GM12878 (cell line): ENCODE measurements at regions not wholly inside any gene's neighbourhood (a gene's known extent, or its start where the extent isn't known, plus 50 kb on each side); places are given as distances from the start of the nearest gene placed in this dataset.

Experiments
- ATAC-seq: fragments of 200-7000 bp; cut with Tn5 transposase; 3 replicates; pipeline ENCODE4 v1.9.1; 2020; ENCODE audit warnings: mild to moderate bottlenecking, moderate library complexity
- BruUV-seq: library from RNA; stranded (reverse); fragments of 400-500 nt; replicated peaks from 2 replicates; lab custom pipeline; 2021; lab: Mats Ljungman, UMichigan
- CTCF ChIA-PET: fragments of 300-600 bp; sonication (Branson Sonifier 250); formaldehyde crosslinking; extraction: SDS; loops from one replicate; lab custom pipeline; 2021; ENCODE audit warnings: inconsistent platforms; lab: Yijun Ruan, JAX
- POLR2A ChIA-PET: fragments of 350-600 bp; formaldehyde crosslinking; extraction: SDS; loops from one replicate; lab custom pipeline; 2021; ENCODE audit warnings: inconsistent platforms; lab: Charles Lee
- RAD21 ChIA-PET: fragments of 300-600 bp; sonication (Branson Sonifier 250); formaldehyde crosslinking; loops from one replicate; lab custom pipeline; 2023; ENCODE audit warnings: antibody characterized with exemption; ENCODE audit not compliant: unreplicated experiment; lab: Charles Lee
- SMC1A ChIA-PET: fragments of 300-600 bp; sonication (Branson Sonifier 250); formaldehyde crosslinking; loops from one replicate; lab custom pipeline; 2023; ENCODE audit not compliant: unreplicated experiment, uncharacterized antibody; lab: Charles Lee
- DNase-seq: peaks from one replicate; pipeline ENCODE4 v3.0.0-alpha.2; 2011; ENCODE audit warnings: low read depth, low spot score
- FAIRE-seq: peaks from 3 replicates; lab custom pipeline; 2011; peaks lifted over from hg19 to GRCh38; lab: Jason Lieb, UNC
- H2AFZ ChIP-seq: 2 replicates; pipeline ENCODE4 v1.6.0; 2011; ENCODE audit warnings: low read depth, low read length, control low read depth; ENCODE audit not compliant: control insufficient read depth
- H3K27ac ChIP-seq: 2 replicates; pipeline ENCODE4 v1.5.1; 2011; ENCODE audit warnings: control low read depth; ENCODE audit not compliant: control insufficient read depth, insufficient read depth
- H3K27me3 ChIP-seq, 2 experiments: replicated peaks in 1 of 2; 2 replicates each; pipeline versions ENCODE4 v1.6.0 to v1.6.1; 2011; ENCODE audit warnings: low read length in 1 of 2; ENCODE audit not compliant: control insufficient read depth in 2 of 2, insufficient read depth in 2 of 2
- H3K36me3 ChIP-seq, 2 experiments: 2 replicates each; pipeline ENCODE4 v1.5.1; 2011; ENCODE audit warnings: low read length in 1 of 2; ENCODE audit not compliant: control insufficient read depth in 2 of 2, insufficient read depth in 2 of 2
- H3K4me1 ChIP-seq: 2 replicates; pipeline ENCODE4 v1.6.1; 2011; ENCODE audit warnings: mild to moderate bottlenecking, low read length, moderate library complexity, mixed read lengths; ENCODE audit not compliant: control insufficient read depth, insufficient read depth
- H3K4me2 ChIP-seq: 2 replicates; pipeline ENCODE4 v1.6.0; 2011; ENCODE audit warnings: control low read depth; ENCODE audit not compliant: control insufficient read depth, insufficient read depth
- H3K4me3 ChIP-seq: fragments of 200-600 bp; sonication (generic); 2 replicates; pipeline ENCODE4 v1.5.1; 2016
- H3K79me2 ChIP-seq: 2 replicates; pipeline ENCODE4 v1.6.0; 2011; ENCODE audit warnings: low read length; ENCODE audit not compliant: control insufficient read depth, insufficient read depth
- H3K9ac ChIP-seq: 2 replicates; pipeline ENCODE4 v1.8.0; 2011; ENCODE audit warnings: low read length, control low read depth, mixed read lengths; ENCODE audit not compliant: control insufficient read depth, insufficient read depth
- H3K9me3 ChIP-seq: replicated peaks from 3 replicates; pipeline ENCODE4 v1.5.1; 2011; ENCODE audit warnings: mild to moderate bottlenecking, low read length; ENCODE audit not compliant: control insufficient read depth, insufficient read depth
- H4K20me1 ChIP-seq: 2 replicates; pipeline ENCODE4 v1.6.0; 2011; ENCODE audit not compliant: control insufficient read depth, insufficient read depth
- BACH1 ChIP-seq: fragments of 450-650 bp; IDR thresholded peaks from 2 replicates; pipeline ENCODE4 v1.6.1; 2017; ENCODE audit warnings: mild to moderate bottlenecking, borderline replicate concordance
- CEBPZ ChIP-seq: fragments of 150-350 bp; IDR thresholded peaks from 2 replicates; pipeline ENCODE4 v1.6.1; 2016; ENCODE audit warnings: low read depth, low read length
- CUX1 ChIP-seq: IDR thresholded peaks from 2 replicates; pipeline ENCODE4 v1.6.1; 2012; ENCODE audit warnings: improper control_type of control experiment, low read depth, low read length; ENCODE audit not compliant: insufficient replicate concordance
- ETV6 ChIP-seq, 2 experiments: fragments of 450-650 bp in 1 of 2; IDR thresholded peaks in 1 of 2; conservative IDR thresholded peaks in 1 of 2; 2 replicates each; pipeline ENCODE4 v1.6.1; 2014; ENCODE audit warnings: antibody characterized with exemption in 1 of 2, borderline replicate concordance in 1 of 2, low read depth in 1 of 2, mild to moderate bottlenecking in 1 of 2, moderate library complexity in 1 of 2
- HDAC6 ChIP-seq: fragments of 200-600 bp; sonication (generic); IDR thresholded peaks from one replicate; pipeline ENCODE4 v1.8.0; 2017; ENCODE audit warnings: antibody characterized with exemption; ENCODE audit not compliant: unreplicated experiment
- IRF4 ChIP-seq: IDR thresholded peaks from 2 replicates; pipeline ENCODE4 v1.6.1; 2011; ENCODE audit warnings: low read depth, low read length
- KAT2A ChIP-seq: conservative IDR thresholded peaks from 2 replicates; pipeline ENCODE4 v1.6.1; 2011; ENCODE audit warnings: low read depth, low read length; ENCODE audit not compliant: control insufficient read depth
- MXI1 ChIP-seq: fragments of 150-350 bp; IDR thresholded peaks from 2 replicates; pipeline ENCODE4 v1.6.1; 2011; ENCODE audit warnings: low read depth, mild to moderate bottlenecking, inconsistent platforms, low read length, improper control_type of control experiment
- NR2C2 ChIP-seq: IDR thresholded peaks from 2 replicates; pipeline ENCODE4 v1.6.1; 2011; ENCODE audit warnings: borderline replicate concordance, low read depth; ENCODE audit not compliant: control insufficient read depth, insufficient read length
- RB1 ChIP-seq: fragments of 450-650 bp; formaldehyde crosslinking; IDR thresholded peaks from 2 replicates; pipeline ENCODE4 v1.6.1; 2017; ENCODE audit warnings: mild to moderate bottlenecking, borderline replicate concordance
- RELB ChIP-seq: fragments of 450-650 bp; IDR thresholded peaks from 2 replicates; pipeline ENCODE4 v1.6.1; 2017; ENCODE audit warnings: low read depth, mild to moderate bottlenecking, moderate library complexity
- ZNF207 ChIP-seq: fragments of 450-650 bp; IDR thresholded peaks from 2 replicates; pipeline ENCODE4 v1.6.1; 2014; ENCODE audit warnings: antibody characterized with exemption, mild to moderate bottlenecking, borderline replicate concordance
- whole genome bisulfite sequencing: methylation state at CpG from one replicate; pipeline ENCODE4 v1.1.6; 2016; ENCODE audit warnings: low lambda C conversion rate; ENCODE audit not compliant: insufficient replicate concordance, insufficient coverage; ENCODE audit errors: missing lambda C conversion rate; 5-methylcytosine and 5-hydroxymethylcytosine counted together
- in situ Hi-C: fragments of 300-500 bp; cut with MboI; formaldehyde crosslinking; loops from 9 replicates; pipeline ENCODE4 v1.14.3; 2018; ENCODE audit warnings: mixed read lengths
- intact Hi-C: fragments of 100-400 bp; cut with micrococcal nuclease; formaldehyde crosslinking; loops from one replicate; pipeline ENCODE4 v1.14.2; 2022; ENCODE audit not compliant: unreplicated experiment

- WGBS, result 25% methylated on average over 4 of the region's 6 CpGs
- Histone ChIP-seq H3K79me2 (no peaks in the 10 kb centered on the region), H3K4me1 (no peaks in the 10 kb centered on the region), H3K27ac (no peak overlapping the region), H3K9me3 (no peaks in the 10 kb centered on the region), H3K36me3 (no peaks in the 10 kb centered on the region), H4K20me1 (no peaks in the 10 kb centered on the region), H3K4me3 (no peak overlapping the region), H3K27me3 (no peaks in the 10 kb centered on the region), H3K9ac (no peak overlapping the region), H2AFZ (no peak overlapping the region), H3K4me2 (no peak overlapping the region)
- SMC1A ChIA-PET, result no interaction called here
- POLR2A ChIA-PET, result no interaction called here
- intact Hi-C loops, result no loop called here
- no TSS peak for BruUV-seq
- CTCF ChIA-PET, result no interaction called here
- RAD21 ChIA-PET, result no interaction called here
- ATAC-seq, result no peak
- no peak for DNase-seq
- no peak for FAIRE-seq
- in situ Hi-C loops, result no loop called here
- no peak for TF ChIP-seq RELB
- no peak for TF ChIP-seq CEBPZ
- TF ChIP-seq HDAC6, result no peak
- no peak for TF ChIP-seq CUX1
- TF ChIP-seq BACH1, result no peak
- no peak for TF ChIP-seq ETV6 (conservative IDR thresholded peaks at IDR 0.05 in 1 of 2, IDR thresholded peaks at IDR 0.05 in 1 of 2; ENCODE audit: borderline replicate concordance in 1 of 2, low read depth in 1 of 2)
- no peak for TF ChIP-seq KAT2A
- TF ChIP-seq RB1, result no peak
- no peak for TF ChIP-seq ZNF207
- TF ChIP-seq MXI1, result no peak
- no peak for TF ChIP-seq IRF4
- no peak for TF ChIP-seq NR2C2
Measured at GRCh38 chr11:25758145-25758661, 573.7 kb upstream of the ANO3 start.
